Glomerular endothelial cell (primary cell): ENCODE measurements at regions not wholly inside any gene's neighbourhood (a gene's known extent, or its start where the extent isn't known, plus 50 kb on each side); places are given as distances from the start of the nearest gene placed in this dataset.
A peak's percentile ranks its signal among the peaks of the same experiment; 100 is the strongest.
"Not testable (repeated sequence)": the region's sequence is repeated elsewhere in the genome, so short reads cannot be mapped to it uniquely, and the experiment has no call there.

Experiments used
- DNase-seq: peaks from one replicate; pipeline ENCODE4 v3.0.0-alpha.2; 2011; ENCODE audit warnings: low read depth, low spot score; ENCODE audit errors: extremely low read depth

- DNase-seq, result no peak
These were observed 318.4 kb upstream of the ZNF608 start for GRCh38 chr5:125064621-125065438.

DNA sequence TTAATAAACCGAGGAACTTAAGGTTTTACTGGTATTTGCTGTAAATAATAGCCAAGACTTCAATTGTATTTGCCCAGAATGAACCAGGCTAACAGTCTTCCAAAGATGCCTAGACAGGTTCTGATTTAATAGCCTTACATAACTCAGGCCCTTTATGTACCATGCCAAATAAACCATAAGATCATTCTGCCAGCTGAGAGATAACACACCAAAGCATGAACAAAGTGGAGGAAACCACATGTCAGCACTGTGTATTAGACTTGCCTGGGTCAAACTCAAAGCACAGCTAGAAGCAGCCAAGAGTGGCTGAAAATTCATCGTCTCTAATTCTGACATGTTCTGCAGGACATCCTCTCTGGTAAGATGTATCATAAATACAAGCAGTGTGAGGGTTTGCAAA is 319.3 kb upstream of the ZNF608 start:
- DNase-seq, result no peak

DNA sequence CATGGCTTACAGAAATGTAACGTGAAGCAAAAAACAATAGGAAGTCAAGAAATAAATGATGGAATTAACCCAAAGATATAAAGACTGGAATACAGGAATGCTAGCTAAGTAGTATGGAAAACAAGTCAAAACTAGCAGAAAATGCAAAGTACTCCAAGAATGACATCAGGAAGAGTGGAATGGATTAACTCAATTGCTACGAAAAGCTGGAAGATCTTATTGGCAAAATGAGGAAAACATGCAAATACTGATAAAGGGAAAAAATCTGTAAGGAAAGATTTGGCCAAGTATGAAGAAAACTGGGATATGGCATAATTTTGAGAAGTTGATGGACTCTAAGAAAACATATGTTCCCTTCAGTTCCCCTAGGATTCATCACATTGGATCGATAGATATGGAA is 324.5 kb upstream of the ZNF608 start:
- DNase-seq, result no peak

DNA sequence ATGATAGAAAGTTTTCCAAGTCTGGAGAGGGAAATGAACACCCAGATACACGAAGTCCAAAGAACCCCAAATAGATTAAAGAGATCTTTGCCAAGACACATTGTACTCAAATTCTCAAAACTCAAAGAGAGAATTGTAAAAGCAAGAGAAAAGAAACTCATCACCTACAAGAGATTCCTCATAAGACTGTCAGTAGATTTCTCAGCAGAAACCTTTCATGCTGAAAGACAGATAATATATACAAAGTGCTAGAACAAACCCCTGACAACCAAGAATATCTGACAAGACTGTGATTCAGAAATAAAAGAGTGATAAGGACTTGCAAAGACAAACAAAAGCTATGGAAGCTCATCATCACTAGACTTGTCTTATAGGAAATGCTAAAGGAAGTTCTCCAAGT is 326.7 kb upstream of the ZNF608 start:
- DNase-seq, result no peak

- DNase-seq, result no peak
These were observed 329.1 kb upstream of the ZNF608 start for GRCh38 chr5:125075567-125075966.

GRCh38 chr5:125079028-125079427 is 332.6 kb upstream of the ZNF608 start:
- DNase-seq, result not testable (repeated sequence)

DNA sequence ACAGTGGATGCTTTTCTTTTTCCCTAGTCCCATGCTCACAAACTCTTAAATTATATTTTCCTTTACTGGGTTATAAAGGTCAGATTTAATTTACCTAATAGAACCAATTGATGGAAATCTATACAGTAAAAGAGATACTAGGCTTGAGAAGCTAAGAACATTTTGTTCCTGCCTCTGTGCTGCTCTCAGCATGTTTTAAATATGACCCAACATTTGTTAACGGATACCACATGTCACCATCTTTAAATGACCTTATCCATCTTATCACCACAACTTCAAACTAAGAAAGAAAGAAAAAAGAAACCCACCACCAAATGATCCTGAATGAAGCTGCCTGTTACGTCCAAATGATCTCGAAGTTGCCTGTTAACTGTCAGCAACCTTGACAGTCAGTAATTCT is 334.7 kb upstream of the ZNF608 start:
- no peak for DNase-seq

DNA sequence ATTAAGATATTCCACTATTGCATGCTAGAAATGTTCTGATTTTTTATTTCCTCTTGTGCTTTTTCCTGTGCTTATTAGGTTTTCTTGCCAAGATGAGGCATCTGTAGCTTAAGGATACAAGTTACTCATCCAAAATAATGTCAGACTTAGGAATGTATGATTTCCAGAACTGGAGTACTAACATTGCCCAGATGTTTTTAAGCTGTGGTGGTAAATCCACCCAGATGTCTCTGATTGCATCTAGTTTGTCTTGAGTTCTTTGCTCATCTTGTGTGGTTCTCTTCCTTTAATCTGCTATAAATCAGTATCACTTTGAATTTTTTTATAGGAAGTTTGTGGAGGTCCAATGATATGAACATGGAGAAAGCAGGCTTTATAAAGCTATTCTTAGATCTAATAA is 337.5 kb upstream of the ZNF608 start:
- no peak for DNase-seq

GRCh38 chr5:125085797-125086505 is 339.5 kb upstream of the ZNF608 start:
- DNase-seq, result no peak

DNA sequence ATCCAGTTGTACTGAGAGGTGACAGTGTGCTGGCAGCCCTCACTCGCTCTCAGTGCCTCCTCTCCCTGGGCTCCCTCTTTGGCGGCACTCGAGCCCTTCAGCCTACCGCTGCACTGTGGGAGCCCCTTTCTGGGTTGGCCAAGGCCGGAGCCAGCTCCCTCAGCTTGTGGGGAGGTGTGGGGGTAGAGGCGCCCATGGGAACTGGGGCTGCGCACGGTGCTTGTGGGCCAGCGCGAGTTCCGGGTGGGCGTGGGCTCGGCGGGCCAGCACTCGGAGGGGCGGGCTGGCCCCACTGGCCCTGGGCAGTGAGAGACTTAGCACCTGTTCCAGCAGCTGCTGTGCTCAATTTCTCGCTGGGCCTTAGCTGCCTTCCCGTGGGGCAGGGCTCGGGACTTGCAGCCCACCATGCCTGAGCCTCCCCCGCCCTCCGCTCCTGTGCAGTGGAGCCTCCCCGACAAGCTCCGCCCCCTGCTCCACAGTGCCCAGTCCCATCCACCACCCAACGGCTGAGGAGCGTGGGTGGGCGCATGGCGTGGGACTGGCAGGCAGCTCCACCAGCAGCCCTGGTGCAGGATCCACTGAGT is 342.2 kb upstream of the ZNF608 start:
- DNase-seq, result no peak

DNA sequence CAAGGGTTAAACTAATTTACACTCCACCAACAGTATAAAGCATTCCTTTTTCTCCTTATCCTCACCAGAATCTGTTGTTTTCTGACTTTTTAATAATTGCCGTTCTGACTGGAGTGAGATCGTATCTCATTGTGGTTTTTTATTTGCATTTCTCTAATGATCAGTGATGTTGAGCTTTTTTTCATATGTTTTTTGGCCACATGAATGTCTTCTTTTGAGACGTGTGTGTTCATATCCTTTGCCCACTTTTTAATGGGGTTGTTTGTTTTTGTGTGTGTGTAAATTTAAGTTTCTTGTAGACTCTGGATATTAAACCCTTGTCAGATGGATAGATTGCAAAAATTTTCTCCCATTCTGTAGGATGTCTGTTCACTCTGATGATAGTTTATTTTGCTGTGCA is 345.7 kb upstream of the ZNF608 start:
- DNase-seq, result not testable (repeated sequence)

DNA sequence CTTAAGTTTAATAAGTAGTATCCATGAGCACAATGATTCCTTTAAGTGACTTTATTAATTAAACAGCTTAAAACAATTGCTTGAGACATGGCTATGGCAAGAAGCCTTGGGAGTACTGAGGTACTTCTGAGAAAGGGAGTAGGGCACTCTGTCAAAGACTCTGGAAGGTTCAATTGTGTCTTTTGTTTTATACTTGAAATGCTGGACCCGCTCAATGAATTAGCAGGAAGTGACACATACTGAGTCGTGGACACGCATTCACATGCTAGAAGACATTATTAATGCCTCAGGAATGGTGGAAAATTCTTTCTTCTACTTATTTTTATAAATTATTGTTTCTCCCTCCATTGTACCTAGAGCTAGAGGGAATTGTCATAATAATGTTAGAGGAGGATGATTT is 347.3 kb upstream of the ZNF608 start:
- peak; percentile 79 for DNase-seq

DNA sequence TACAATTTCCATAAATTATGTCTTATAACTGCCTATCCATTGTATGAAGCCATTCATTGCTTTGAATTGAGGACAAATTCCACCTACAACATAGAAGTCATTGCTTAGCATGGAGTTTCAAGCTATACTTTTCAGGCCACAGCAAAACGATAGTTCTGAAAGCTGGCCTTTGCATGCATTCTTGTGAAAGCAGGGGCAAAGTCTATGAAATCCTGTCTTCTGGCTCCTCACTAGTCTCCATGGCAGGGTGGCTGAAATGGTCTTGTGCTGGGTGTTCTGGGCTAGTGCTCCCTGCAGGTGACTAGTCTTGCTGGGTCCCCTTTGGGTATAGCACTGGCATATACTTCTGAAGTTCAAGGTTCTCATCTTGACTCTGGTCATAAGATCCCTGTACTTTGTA is 353.9 kb upstream of the ZNF608 start:
- DNase-seq, result no peak

- no peak for DNase-seq
These were observed 354.5 kb upstream of the ZNF608 start for GRCh38 chr5:125100951-125101350.

GRCh38 chr5:125103459-125103858 is 357.0 kb upstream of the ZNF608 start:
- DNase-seq, result no peak

- no peak for DNase-seq
These were observed 359.8 kb upstream of the ZNF608 start for GRCh38 chr5:125106271-125106670.

DNA sequence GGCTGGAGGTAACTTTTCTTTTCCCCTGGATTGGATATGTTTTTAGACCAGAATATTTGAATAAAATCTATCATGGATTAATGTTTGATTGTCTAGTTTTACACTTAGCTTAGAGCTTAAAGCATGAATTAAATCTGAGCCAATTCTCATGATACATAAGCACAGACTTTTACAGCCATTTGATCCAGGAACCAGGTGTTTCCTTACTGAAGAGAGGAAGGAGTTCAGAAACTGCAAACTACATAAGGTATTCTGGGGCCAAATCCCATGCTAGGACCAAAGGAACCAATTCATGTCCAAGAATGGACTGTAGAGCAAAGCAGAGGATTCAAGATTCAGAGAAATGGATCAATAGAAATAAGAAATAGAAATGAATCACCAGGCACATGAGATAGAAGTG is 360.4 kb upstream of the ZNF608 start:
- no peak for DNase-seq

DNA sequence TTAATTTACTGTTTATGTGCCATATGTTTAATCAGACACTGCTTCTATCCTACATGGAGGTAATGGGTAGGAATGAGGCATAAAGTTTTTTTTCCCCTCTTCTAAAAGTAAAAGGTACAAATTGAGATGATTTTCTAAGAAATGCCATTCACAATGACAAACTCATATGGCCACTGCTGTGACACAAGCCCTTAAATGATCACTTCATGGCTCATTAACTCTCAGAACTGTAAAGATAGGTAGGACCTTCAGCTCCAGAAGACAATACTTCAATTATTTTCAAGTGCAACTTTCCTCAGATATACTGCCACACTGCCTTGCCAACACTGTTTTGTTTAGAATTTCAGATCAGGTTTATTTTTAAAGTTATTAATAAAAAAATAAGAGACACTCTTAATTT is 362.9 kb upstream of the ZNF608 start:
- no peak for DNase-seq

GRCh38 chr5:125109816-125110215 is 363.4 kb upstream of the ZNF608 start:
- DNase-seq, result no peak

- no peak for DNase-seq
These were observed 365.8 kb upstream of the ZNF608 start for GRCh38 chr5:125112196-125112595.

- DNase-seq, result no peak
These were observed 366.9 kb upstream of the ZNF608 start for GRCh38 chr5:125113328-125113727.

GRCh38 chr5:125115195-125115525 is 368.7 kb upstream of the ZNF608 start:
- no peak for DNase-seq
